Ecto neural progenitor cell (in vitro differentiated cells): ENCODE measurements at regions not wholly inside any gene's neighbourhood (a gene's known extent, or its start where the extent isn't known, plus 50 kb on each side); places are given as distances from the start of the nearest gene placed in this dataset.
"Not testable (repeated sequence)": the region's sequence is repeated elsewhere in the genome, so short reads cannot be mapped to it uniquely, and the experiment has no call there.

Experiments
- DNase-seq: peaks from one replicate; pipeline ENCODE4 v3.0.0-alpha.2; 2018; ENCODE audit warnings: low spot score

GRCh38 chr6:167392631-167393316 is 67.9 kb downstream of the TTLL2 start:
- no peak for DNase-seq

DNA sequence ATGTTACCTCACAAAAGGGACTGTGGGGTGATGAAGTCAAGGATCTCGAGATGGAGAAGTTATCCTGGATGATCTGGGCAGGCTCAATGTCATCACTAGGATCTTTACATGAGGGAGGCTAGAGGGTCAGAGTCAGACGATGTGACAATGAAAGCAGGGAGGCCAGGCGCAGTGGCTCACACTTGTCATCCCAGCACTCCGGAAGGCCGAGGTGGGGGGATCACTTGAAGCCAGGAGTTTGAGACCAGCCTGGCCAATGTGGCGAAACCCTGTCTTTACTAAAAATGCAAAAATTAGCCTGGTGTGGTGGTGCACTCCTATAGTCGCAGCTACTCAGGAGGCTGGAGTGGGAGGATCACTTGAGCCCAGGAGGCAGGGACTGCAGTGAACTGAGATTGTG is 68.8 kb downstream of the TTLL2 start:
- no peak for DNase-seq

DNA sequence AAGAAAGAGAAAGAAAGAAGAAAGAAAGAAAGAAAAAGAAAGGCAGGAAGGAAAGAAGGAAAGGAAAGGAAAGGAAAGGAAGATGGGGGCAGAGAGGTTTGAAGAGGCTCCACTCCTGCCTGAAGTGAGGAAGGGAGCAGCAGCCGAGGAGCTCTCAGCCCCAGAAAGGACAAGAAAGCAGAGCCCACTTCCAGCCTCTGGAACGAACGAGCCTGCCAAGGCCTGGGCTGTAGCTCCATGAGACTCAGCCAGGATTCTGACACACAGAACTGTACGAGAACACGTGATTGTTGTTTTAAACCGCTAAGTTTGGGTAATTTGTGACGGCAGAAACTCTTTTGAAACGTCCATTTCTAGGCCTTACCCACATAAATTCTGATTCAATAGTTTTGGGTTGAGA is 69.5 kb downstream of the TTLL2 start:
- no peak for DNase-seq

DNA sequence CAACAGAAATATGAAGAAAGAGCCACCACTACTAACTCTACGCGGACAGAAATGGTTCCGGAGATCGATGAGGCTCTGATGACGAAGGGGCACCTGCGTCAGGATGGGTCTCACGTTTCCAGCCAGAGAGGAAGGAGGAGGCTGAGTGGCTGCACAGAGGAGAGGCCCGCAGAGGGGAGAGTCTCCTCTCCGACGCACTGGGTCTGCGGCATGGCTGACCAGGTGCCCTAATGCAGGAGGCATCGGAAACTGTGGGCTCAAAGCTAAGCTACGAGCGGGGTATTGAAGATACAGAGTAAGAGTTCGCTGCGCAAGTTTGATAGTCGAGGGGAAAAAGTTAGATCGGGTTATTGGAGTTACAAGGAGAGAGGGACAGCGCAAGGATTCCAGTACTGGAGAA is 69.9 kb downstream of the TTLL2 start:
- DNase-seq, result no peak

DNA sequence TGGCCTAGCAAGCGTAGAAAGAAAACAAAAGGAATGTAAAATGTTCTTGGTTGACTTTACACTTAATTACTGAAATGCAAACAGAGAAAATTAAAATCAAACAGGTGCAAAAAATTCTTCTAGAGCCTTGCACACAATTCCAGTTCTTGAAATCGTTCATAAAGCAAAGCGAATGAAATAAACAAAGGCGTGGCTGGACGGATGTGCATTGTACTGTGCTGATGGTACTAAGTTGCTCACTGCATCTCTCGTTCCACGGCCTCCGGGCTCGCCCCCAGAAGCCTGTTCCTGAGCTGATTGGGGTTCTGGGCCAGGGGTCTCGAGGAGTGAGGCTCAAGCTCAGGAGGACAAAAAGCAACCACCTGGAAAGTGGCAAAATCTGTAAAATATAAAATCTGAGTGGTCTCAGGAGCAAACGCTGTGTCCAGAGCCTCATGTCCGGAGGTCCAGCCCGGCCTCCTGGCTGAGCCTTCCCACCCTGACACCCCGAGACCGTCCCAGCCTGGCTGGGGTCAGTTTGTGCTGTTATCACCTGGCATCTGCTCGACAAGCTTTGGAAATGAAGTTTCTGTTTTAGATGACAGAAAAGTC is 71.3 kb downstream of the TTLL2 start:
- no peak for DNase-seq

- DNase-seq, result peak; percentile 25
Observed at GRCh38 chr6:167396659-167397490, 72.0 kb downstream of the TTLL2 start.

DNA sequence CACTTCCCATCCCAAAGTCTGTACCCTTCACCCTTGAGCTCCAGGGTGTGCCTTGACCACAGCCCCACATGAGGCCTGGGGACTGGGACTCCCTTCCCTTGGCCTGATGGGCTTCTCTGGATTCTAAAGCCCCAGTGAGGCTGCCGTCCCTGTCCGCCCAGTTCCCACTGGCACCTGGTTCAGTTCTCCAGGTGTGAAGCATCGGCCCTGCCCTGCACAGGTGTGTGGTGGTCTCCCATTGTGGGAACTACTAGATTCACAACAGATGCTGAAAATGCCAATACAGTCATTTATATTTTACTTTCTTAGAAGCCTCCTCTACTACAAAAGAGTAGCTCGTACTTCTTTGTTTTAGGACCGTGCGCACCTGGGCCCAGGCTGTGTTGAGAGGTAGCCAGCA is 72.8 kb downstream of the TTLL2 start:
- DNase-seq, result no peak

DNA sequence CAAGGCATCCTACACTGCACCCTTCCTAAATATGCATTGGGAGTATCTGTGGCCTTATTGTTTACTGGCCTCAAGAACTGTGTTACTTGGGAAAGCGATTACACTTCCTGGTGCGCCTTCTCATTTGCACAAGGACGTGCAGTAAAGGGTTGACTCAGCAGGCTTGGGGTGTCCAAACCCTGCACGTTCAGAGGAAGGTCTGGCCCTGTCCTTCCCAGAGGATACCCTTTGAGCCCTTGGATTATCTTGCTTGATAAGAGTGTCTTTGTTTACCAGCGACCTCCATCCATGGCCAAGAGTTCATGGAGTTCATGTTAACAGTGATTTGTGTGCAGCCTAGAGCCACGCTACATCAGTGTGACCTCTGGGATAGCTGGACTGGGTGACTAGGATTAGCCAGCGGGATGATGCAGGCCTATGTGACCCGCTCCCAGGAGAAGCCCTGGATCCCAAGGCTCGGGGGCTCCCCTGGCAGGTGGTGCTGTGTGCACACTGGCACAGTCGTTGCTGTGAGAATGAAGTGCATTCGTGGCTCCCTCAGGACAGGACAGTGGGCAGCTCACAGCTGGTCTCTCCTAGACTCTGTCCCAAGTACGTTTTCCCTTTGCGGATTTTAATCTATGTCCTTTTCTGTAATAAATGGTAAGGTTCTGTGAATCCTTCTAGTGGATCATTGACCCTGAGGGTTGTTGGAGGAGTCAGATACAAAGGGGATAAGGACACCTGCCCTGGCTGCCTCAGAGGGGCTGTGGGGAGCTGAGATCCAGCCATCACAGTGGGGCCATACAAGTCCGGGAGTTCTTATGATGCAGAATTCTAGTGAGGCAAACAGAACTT is 73.5 kb downstream of the TTLL2 start:
- DNase-seq, result peak; percentile 35

DNA sequence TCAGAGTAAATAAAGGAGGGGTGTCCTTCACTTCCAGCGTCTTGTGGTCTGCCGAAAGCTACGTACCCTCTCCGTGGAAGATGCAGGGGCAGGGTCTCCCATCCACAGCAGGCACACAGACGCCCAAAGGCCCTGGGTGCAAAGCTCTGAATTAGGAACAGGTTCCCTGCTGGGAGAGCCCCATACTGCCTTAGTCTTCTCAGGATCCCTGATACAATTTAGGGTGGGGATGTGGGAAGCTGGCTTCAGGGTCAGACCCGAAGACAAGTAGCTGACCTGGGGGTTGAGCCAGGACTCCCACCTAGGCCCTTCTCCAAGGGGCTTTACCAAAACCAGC is 74.1 kb downstream of the TTLL2 start:
- peak; percentile 29 for DNase-seq

DNA sequence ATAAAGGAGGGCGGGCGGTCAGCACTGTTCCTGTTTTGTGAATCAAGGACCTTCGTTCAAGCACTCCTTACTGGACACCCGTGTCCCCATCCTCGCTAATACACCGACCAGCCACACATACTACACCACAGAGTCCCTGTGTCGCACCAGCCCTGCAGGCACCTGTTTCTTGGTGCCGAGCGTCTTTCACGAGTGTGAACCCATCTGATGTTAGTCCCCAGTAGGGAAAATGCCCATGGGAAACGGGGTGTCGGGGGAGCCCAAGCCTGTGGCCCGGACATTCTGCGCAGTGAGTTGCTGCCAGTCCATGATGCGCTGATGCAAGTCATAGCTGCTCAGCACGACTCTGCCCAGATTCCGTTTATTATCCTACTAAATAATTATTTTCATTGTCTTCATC is 74.7 kb downstream of the TTLL2 start:
- peak; percentile 31 for DNase-seq

- peak; percentile 39 for DNase-seq
Observed at GRCh38 chr6:167400482-167401138, 75.7 kb downstream of the TTLL2 start.

GRCh38 chr6:167401525-167402194 is 76.8 kb downstream of the TTLL2 start:
- DNase-seq, result peak; percentile 46

DNA sequence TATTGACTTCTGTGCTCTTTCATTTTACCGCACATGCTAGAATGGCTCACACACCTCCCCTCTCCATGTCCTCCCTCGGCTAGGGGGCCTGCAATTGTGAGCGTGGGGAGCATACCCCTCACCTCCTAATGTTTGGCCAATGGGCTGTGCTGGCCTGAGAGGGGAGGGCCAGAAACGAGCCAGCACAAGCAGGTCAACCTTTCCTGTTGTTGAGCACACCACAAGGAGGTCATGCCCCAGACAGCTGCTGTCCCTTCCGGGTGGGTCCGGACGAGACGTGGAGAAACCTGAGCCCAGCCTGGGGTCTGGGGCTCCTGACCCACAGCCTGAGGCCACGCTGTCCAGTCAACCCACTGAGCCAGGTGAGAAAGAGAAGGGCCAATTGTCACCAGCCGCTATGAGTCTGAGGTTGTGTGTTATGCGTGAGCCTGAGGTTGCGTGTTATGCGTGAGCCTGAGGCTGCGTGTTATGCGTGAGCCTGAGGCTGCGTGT is 77.4 kb downstream of the TTLL2 start:
- peak; percentile 46 for DNase-seq

GRCh38 chr6:167403427-167403826 is 78.5 kb downstream of the TTLL2 start:
- no peak for DNase-seq

DNA sequence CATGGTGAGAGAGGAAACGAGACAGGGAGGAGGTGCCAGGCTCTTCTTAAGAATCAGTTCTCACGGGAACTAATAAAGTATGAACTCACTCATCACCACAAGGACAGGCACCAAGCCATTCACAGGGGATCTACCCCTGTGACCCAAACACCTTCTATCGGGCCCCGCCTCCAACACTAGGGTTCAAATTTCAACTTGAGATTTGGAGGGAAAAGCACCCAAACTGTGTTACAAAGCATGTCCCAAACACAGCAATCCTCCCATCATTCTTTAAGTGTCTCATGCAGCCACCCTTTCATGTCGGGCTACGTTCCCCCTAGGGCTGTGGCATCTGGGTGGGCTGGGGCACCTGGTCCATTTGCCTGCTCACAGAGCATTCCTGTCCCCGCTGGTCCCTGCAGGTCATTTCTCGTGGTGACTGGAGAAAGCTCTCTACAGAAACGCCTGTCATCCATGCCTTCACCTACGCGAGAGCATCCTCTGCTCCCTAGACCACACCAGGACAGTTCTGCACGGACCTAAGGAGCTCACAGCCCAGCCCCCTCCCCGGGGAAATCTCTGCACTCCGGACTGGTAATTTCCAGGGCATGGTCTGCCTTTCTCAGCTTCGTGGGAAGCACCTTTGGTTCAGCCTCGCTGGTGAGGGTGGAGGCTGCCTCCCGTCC is 79.6 kb downstream of the TTLL2 start:
- peak; percentile 36 for DNase-seq

- DNase-seq, result peak; percentile 32
Observed at GRCh38 chr6:167405778-167406532, 81.1 kb downstream of the TTLL2 start.

DNA sequence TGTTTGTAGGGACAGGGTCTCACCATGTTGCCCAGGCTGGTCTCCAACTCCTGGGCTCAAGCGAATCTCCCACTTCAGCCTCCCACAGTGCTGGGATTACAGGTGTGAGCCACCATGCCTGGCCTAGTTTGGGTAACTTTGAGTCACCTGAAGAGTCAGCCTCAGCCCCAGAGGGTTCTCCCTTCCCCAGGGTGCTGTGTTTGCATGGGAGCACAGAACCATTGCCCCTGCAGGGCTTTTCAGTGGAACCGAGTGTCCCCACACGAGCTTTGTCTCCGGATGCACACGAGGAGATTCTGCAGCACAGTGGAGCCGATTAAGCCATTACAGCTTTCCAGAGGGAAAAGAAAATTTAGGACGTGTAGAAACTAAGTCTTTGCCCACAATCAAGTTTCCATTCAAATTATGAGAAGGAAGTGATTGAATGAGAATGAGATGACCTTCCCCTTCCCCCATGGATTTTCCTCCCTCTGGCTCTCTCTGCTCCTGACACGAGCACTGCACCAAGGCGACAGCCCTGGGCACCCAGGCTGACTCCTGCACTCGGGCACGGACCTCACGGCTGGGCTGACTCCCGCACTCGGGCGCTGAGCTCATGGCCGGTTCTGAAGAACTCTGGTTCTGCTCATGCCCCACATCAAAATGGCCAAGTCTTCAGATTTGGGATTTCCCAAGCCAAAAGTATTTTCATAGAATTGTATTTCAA is 81.8 kb downstream of the TTLL2 start:
- DNase-seq, result not testable (repeated sequence)

- DNase-seq, result peak; percentile 34
Observed at GRCh38 chr6:167407239-167408064, 82.6 kb downstream of the TTLL2 start.
